Rectal smooth muscle tissue (tissue), 1 donor: ENCODE measurements at regions not wholly inside any gene's neighbourhood (a gene's known extent, or its start where the extent isn't known, plus 50 kb on each side); places are given as distances from the start of the nearest gene placed in this dataset.

Experiments
- H3K27ac ChIP-seq: one replicate; pipeline ENCODE4 v1.7.0; 2013; ENCODE audit warnings: low read depth, low read length, inconsistent platforms
- H3K27me3 ChIP-seq: one replicate; pipeline ENCODE4 v1.7.0; 2013; ENCODE audit warnings: low read length; ENCODE audit not compliant: control insufficient read depth, insufficient read depth
- H3K36me3 ChIP-seq: one replicate; pipeline ENCODE4 v1.7.0; 2013; ENCODE audit warnings: low read length; ENCODE audit not compliant: control insufficient read depth, insufficient read depth
- H3K4me1 ChIP-seq: one replicate; pipeline ENCODE4 v1.7.0; 2013; ENCODE audit warnings: low read length; ENCODE audit not compliant: control insufficient read depth, insufficient read depth
- H3K4me3 ChIP-seq: one replicate; pipeline ENCODE4 v1.7.0; 2013; ENCODE audit warnings: low read length
- H3K9ac ChIP-seq: one replicate; pipeline ENCODE4 v1.7.0; 2013; ENCODE audit warnings: low read length

GRCh38 chr1:232183266-232183800 lies 446.6 kb downstream of the SIPA1L2 start:
- H3K27ac ChIP-seq = no peak overlapping the region
- H3K4me1 ChIP-seq = no peaks in the 10 kb centered on the region
- no peak overlapping the region for H3K9ac ChIP-seq
- no peak overlapping the region for H3K4me3 ChIP-seq
- H3K36me3 ChIP-seq = no peaks in the 10 kb centered on the region
- no peaks in the 10 kb centered on the region for H3K27me3 ChIP-seq

GRCh38 chr1:232182236-232182635 lies 447.7 kb downstream of the SIPA1L2 start:
- Histone ChIP-seq H3K27me3 (no peaks in the 10 kb centered on the region), H3K27ac (no peak overlapping the region), H3K9ac (no peak overlapping the region), H3K4me1 (no peaks in the 10 kb centered on the region), H3K4me3 (no peak overlapping the region), H3K36me3 (no peaks in the 10 kb centered on the region)

- Histone ChIP-seq H3K27me3 (no peaks in the 10 kb centered on the region), H3K36me3 (no peaks in the 10 kb centered on the region), H3K4me1 (no peaks in the 10 kb centered on the region), H3K9ac (no peak overlapping the region), H3K4me3 (no peak overlapping the region), H3K27ac (no peak overlapping the region)
Measured at GRCh38 chr1:232180779-232181136, 449.2 kb downstream of the SIPA1L2 start.

- Histone ChIP-seq H3K4me3 (no peak overlapping the region), H3K36me3 (no peaks in the 10 kb centered on the region), H3K9ac (no peak overlapping the region), H3K27me3 (no peaks in the 10 kb centered on the region), H3K27ac (no peak overlapping the region), H3K4me1 (no peaks in the 10 kb centered on the region)
Measured at GRCh38 chr1:232179896-232180778, 449.8 kb downstream of the SIPA1L2 start.

- no peak overlapping the region for H3K4me3 ChIP-seq
- no peaks in the 10 kb centered on the region for H3K27me3 ChIP-seq
- H3K4me1 ChIP-seq = no peaks in the 10 kb centered on the region
- no peaks in the 10 kb centered on the region for H3K36me3 ChIP-seq
- H3K27ac ChIP-seq = no peak overlapping the region
- H3K9ac ChIP-seq = no peak overlapping the region
Measured at GRCh38 chr1:232178191-232178590, 451.7 kb downstream of the SIPA1L2 start.

- no peaks in the 10 kb centered on the region for H3K27me3 ChIP-seq
- H3K27ac ChIP-seq = no peak overlapping the region
- no peaks in the 10 kb centered on the region for H3K36me3 ChIP-seq
- no peak overlapping the region for H3K4me3 ChIP-seq
- no peaks in the 10 kb centered on the region for H3K4me1 ChIP-seq
- no peak overlapping the region for H3K9ac ChIP-seq
Measured at GRCh38 chr1:232177438-232177837, 452.5 kb downstream of the SIPA1L2 start.

- Histone ChIP-seq H3K9ac (no peak overlapping the region), H3K27me3 (no peaks in the 10 kb centered on the region), H3K27ac (no peak overlapping the region), H3K4me1 (no peaks in the 10 kb centered on the region), H3K36me3 (no peaks in the 10 kb centered on the region), H3K4me3 (no peak overlapping the region)
Measured at GRCh38 chr1:232176222-232176621, 453.7 kb downstream of the SIPA1L2 start.

GRCh38 chr1:232174306-232174705 lies 455.6 kb downstream of the SIPA1L2 start:
- Histone ChIP-seq H3K4me1 (no peaks in the 10 kb centered on the region), H3K27me3 (no peaks in the 10 kb centered on the region), H3K9ac (no peak overlapping the region), H3K27ac (no peak overlapping the region), H3K4me3 (no peak overlapping the region), H3K36me3 (no peaks in the 10 kb centered on the region)

- no peak overlapping the region for H3K4me3 ChIP-seq
- no peak overlapping the region for H3K27ac ChIP-seq
- no peaks in the 10 kb centered on the region for H3K4me1 ChIP-seq
- H3K27me3 ChIP-seq = no peaks in the 10 kb centered on the region
- H3K9ac ChIP-seq = no peak overlapping the region
- H3K36me3 ChIP-seq = no peaks in the 10 kb centered on the region
Measured at GRCh38 chr1:232172563-232172962, 457.4 kb downstream of the SIPA1L2 start.

- H3K36me3 ChIP-seq = no peaks in the 10 kb centered on the region
- no peaks in the 10 kb centered on the region for H3K4me1 ChIP-seq
- no peaks in the 10 kb centered on the region for H3K27me3 ChIP-seq
- no peak overlapping the region for H3K9ac ChIP-seq
- no peak overlapping the region for H3K4me3 ChIP-seq
- H3K27ac ChIP-seq = no peak overlapping the region
Measured at GRCh38 chr1:232170909-232171308, 459.0 kb downstream of the SIPA1L2 start.

GRCh38 chr1:232169436-232169835 lies 460.5 kb downstream of the SIPA1L2 start:
- Histone ChIP-seq H3K36me3 (no peaks in the 10 kb centered on the region), H3K27me3 (no peaks in the 10 kb centered on the region), H3K4me3 (no peak overlapping the region), H3K4me1 (no peaks in the 10 kb centered on the region), H3K9ac (no peak overlapping the region), H3K27ac (no peak overlapping the region)

GRCh38 chr1:232168508-232168907 lies 461.4 kb downstream of the SIPA1L2 start:
- Histone ChIP-seq H3K27ac (no peak overlapping the region), H3K4me1 (no peaks in the 10 kb centered on the region), H3K36me3 (no peaks in the 10 kb centered on the region), H3K9ac (no peak overlapping the region), H3K4me3 (no peak overlapping the region), H3K27me3 (no peaks in the 10 kb centered on the region)

GRCh38 chr1:232166942-232167341 lies 463.0 kb downstream of the SIPA1L2 start:
- Histone ChIP-seq H3K36me3 (no peaks in the 10 kb centered on the region), H3K27me3 (no peaks in the 10 kb centered on the region), H3K9ac (no peak overlapping the region)

More at GRCh38 chr1:232166942-232167341, 463.0 kb downstream of the SIPA1L2 start:
- no peak overlapping the region for H3K4me3 ChIP-seq
- no peaks in the 10 kb centered on the region for H3K4me1 ChIP-seq
- no peak overlapping the region for H3K27ac ChIP-seq
